HG02973 (cell line): ENCODE measurements at regions not wholly inside any gene's neighbourhood (a gene's known extent, or its start where the extent isn't known, plus 50 kb on each side); places are given as distances from the start of the nearest gene placed in this dataset.
A peak's percentile ranks its signal among the peaks of the same experiment; 100 is the strongest.
"Not testable (repeated sequence)": the region's sequence is repeated elsewhere in the genome, so short reads cannot be mapped to it uniquely, and the experiment has no call there.

Source experiments
- ATAC-seq: cut with Tn5 transposase; IDR thresholded peaks from one replicate; pipeline ENCODE4 v1.9.1; 2021; ENCODE audit warnings: moderate library complexity; ENCODE audit not compliant: unreplicated experiment

GRCh38 chrX:81348388-81348787 is 146.5 kb downstream of the SH3BGRL start:
- ATAC-seq, result no peak

GRCh38 chrX:81354954-81355353 is 153.1 kb downstream of the SH3BGRL start:
- ATAC-seq, result no peak

GRCh38 chrX:81355436-81355835 is 153.5 kb downstream of the SH3BGRL start:
- no peak for ATAC-seq

GRCh38 chrX:81367291-81367690 is 165.4 kb downstream of the SH3BGRL start:
- ATAC-seq, result no peak

- no peak for ATAC-seq
These were observed 175.4 kb downstream of the SH3BGRL start for GRCh38 chrX:81377329-81377728.

GRCh38 chrX:81378560-81378959 is 176.7 kb downstream of the SH3BGRL start:
- no peak for ATAC-seq

GRCh38 chrX:81390237-81390636 is 188.3 kb downstream of the SH3BGRL start:
- peak; percentile 80 for ATAC-seq

GRCh38 chrX:81392396-81392795 is 190.5 kb downstream of the SH3BGRL start:
- ATAC-seq, result no peak

- no peak for ATAC-seq
These were observed 203.9 kb downstream of the SH3BGRL start for GRCh38 chrX:81405781-81406180.

- ATAC-seq, result no peak
These were observed 209.6 kb downstream of the SH3BGRL start for GRCh38 chrX:81411517-81411916.

GRCh38 chrX:81412428-81412827 is 210.5 kb downstream of the SH3BGRL start:
- no peak for ATAC-seq

- not testable (repeated sequence) for ATAC-seq
These were observed 211.0 kb downstream of the SH3BGRL start for GRCh38 chrX:81412857-81413256.

GRCh38 chrX:81414630-81415029 is 212.7 kb downstream of the SH3BGRL start:
- no peak for ATAC-seq
